Fibroblast of mammary gland (primary cell): ENCODE measurements at regions not wholly inside any gene's neighbourhood (a gene's known extent, or its start where the extent isn't known, plus 50 kb on each side); places are given as distances from the start of the nearest gene placed in this dataset.

ENCODE experiments used
- DNase-seq: peaks from one replicate; pipeline ENCODE4 v3.0.0-alpha.2; 2010; ENCODE audit warnings: low read depth
- H3K4me3 ChIP-seq: 2 replicates; pipeline ENCODE4 v1.5.1; 2011; ENCODE audit warnings: low read depth, mild to moderate bottlenecking, low read length, moderate library complexity; ENCODE audit not compliant: control insufficient read depth
- CTCF ChIP-seq: conservative IDR thresholded peaks from 2 replicates; pipeline ENCODE4 v1.5.1; 2011; ENCODE audit warnings: low read depth, low read length, inconsistent platforms; ENCODE audit not compliant: control insufficient read depth, insufficient read depth

- no peak for DNase-seq
- H3K4me3 ChIP-seq = no peak overlapping the region
- TF ChIP-seq CTCF = no peak
These were observed 86.2 kb upstream of the FIGN start for GRCh38 chr2:163822033-163822432.

- H3K4me3 ChIP-seq = no peak overlapping the region
- no peak for DNase-seq
- TF ChIP-seq CTCF = no peak
These were observed 77.2 kb upstream of the FIGN start for GRCh38 chr2:163812926-163813520.

GRCh38 chr2:163808406-163808805, 72.6 kb upstream of the FIGN start:
- no peak for TF ChIP-seq CTCF
- no peak for DNase-seq

GRCh38 chr2:163802284-163802683, 66.5 kb upstream of the FIGN start:
- no peak overlapping the region for H3K4me3 ChIP-seq
- DNase-seq = no peak
- TF ChIP-seq CTCF = no peak

More at GRCh38 chr2:163808406-163808805, 72.6 kb upstream of the FIGN start:
- no peak overlapping the region for H3K4me3 ChIP-seq

- DNase-seq = no peak
- TF ChIP-seq CTCF = no peak
- no peak overlapping the region for H3K4me3 ChIP-seq
These were observed 65.7 kb upstream of the FIGN start for GRCh38 chr2:163801486-163801885.

- DNase-seq = no peak
- no peak overlapping the region for H3K4me3 ChIP-seq
- TF ChIP-seq CTCF = no peak
These were observed 65.2 kb upstream of the FIGN start for GRCh38 chr2:163800951-163801381.

GRCh38 chr2:163799807-163800206, 64.0 kb upstream of the FIGN start:
- no peak overlapping the region for H3K4me3 ChIP-seq
- no peak for DNase-seq
- no peak for TF ChIP-seq CTCF
